ENCODE measurements at regions not wholly inside any gene's neighbourhood (a gene's known extent, or its start where the extent isn't known, plus 50 kb on each side); places are given as distances from the start of the nearest gene placed in this dataset.

DNA sequence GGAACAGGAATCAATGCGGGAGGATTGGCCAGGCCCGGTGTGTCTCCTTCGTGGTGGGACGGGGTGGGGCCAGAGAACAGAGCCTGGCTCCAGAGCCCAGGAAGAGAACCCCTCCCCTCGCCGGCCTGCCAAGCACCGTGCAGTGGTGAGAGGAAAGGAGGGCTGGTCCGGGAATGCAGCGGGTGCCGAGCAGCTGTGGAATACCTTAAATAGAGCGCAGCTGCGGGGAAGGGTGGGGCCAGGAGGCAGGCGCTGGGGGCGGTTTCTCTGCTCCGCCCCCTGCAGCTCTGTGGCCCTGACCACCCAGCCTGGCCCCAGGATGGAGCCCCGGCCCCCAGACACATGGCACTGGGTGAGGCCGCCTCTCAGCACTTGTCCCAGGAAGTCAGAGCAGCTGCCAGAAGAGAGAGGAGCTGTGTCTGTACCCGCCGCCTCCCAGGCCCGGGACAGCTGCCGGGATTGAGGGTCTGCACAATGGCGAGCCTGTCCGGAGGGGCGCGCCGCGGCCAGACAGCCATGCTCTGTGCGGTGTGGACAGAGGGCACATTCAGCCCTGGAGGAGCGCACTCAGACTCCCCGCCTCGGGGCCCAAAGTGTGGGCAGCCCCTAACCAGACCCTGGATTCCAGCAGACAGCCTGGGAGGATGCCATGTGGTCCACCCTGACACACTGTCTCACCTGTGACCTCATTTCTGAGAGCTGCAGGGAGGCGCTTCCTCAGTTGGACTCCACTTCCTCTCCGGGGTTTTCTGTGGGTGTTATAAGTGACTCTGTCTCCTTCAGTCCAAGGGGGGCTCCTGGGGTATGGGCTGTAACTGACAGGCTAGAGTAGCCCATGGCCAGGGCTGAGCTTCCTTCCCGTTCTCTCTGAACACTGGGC, 268.8 kb downstream of the SEC14L1 start:
- peaks cover 92% of the 10 kb centered on the region for H3K79me2 ChIP-seq (ENCODE audit: control insufficient read depth, insufficient read depth, low read length)

GRCh38 chr17:77410470-77410869, 269.7 kb downstream of the SEC14L1 start:
- Histone ChIP-seq H3K4me2 (ENCODE audit: extremely low read depth, insufficient read depth, low read length) (no peak overlapping the region), H3K4me1 (ENCODE audit: control insufficient read depth, extremely low read depth, insufficient read depth, low read length) (peaks cover 37% of the 10 kb centered on the region), H3K9me3 (ENCODE audit: control insufficient read depth, insufficient read depth, low read depth, low read length) (no peaks in the 10 kb centered on the region), H3K27me3 (ENCODE audit: control insufficient read depth, insufficient read depth, low read length) (no peaks in the 10 kb centered on the region), H3K36me3 (ENCODE audit: control insufficient read depth, insufficient read depth, low read length) (peaks cover 7% of the 10 kb centered on the region), H4K20me1 (ENCODE audit: control insufficient read depth, extremely low read depth, insufficient read depth, low read length) (no peaks in the 10 kb centered on the region), H3K4me3 (replicated peaks in 1 of 4; ENCODE audit: control extremely low read depth in 1 of 4, insufficient read depth in 1 of 4, low read depth in 3 of 4, low read length in 4 of 4) (no peak overlapping the region), H3K27ac (ENCODE audit: insufficient read depth, low read length) (peak overlapping the region; percentile 52), H3K9ac (ENCODE audit: insufficient read depth, low read length) (no peak overlapping the region), H3K79me2 (ENCODE audit: control insufficient read depth, insufficient read depth, low read length) (peaks cover 90% of the 10 kb centered on the region), H2AFZ (ENCODE audit: low read length) (no peak overlapping the region)
- DNase-seq (ENCODE audit: low read depth in 2 of 2): no peak
- TF ChIP-seq, protein P1, sequence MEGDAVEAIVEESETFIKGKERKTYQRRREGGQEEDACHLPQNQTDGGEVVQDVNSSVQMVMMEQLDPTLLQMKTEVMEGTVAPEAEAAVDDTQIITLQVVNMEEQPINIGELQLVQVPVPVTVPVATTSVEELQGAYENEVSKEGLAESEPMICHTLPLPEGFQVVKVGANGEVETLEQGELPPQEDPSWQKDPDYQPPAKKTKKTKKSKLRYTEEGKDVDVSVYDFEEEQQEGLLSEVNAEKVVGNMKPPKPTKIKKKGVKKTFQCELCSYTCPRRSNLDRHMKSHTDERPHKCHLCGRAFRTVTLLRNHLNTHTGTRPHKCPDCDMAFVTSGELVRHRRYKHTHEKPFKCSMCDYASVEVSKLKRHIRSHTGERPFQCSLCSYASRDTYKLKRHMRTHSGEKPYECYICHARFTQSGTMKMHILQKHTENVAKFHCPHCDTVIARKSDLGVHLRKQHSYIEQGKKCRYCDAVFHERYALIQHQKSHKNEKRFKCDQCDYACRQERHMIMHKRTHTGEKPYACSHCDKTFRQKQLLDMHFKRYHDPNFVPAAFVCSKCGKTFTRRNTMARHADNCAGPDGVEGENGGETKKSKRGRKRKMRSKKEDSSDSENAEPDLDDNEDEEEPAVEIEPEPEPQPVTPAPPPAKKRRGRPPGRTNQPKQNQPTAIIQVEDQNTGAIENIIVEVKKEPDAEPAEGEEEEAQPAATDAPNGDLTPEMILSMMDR (conservative IDR thresholded peaks at IDR 0.05 in 1 of 2, IDR thresholded peaks at IDR 0.05 in 1 of 2; ENCODE audit: low read depth in 1 of 2, low read length in 2 of 2): no peak
- no peak for TF ChIP-seq EZH2 (IDR thresholded peaks at IDR 0.05; ENCODE audit: low read length, missing control alignments)

More for the DNA sequence above, 268.8 kb downstream of the SEC14L1 start:
- Histone ChIP-seq H3K9me3 (ENCODE audit: control insufficient read depth, insufficient read depth, low read depth, low read length) (no peaks in the 10 kb centered on the region), H4K20me1 (ENCODE audit: control insufficient read depth, extremely low read depth, insufficient read depth, low read length) (no peaks in the 10 kb centered on the region), H3K36me3 (ENCODE audit: control insufficient read depth, insufficient read depth, low read length) (peaks cover 13% of the 10 kb centered on the region), H3K4me3 (replicated peaks in 1 of 4; ENCODE audit: control extremely low read depth in 1 of 4, insufficient read depth in 1 of 4, low read depth in 3 of 4, low read length in 4 of 4) (no peak overlapping the region), H3K4me1 (ENCODE audit: control insufficient read depth, extremely low read depth, insufficient read depth, low read length) (peaks cover 46% of the 10 kb centered on the region), H3K4me2 (ENCODE audit: extremely low read depth, insufficient read depth, low read length) (peak overlapping the region; percentile 32), H3K27ac (ENCODE audit: insufficient read depth, low read length) (peak overlapping the region; percentile 52), H3K27me3 (ENCODE audit: control insufficient read depth, insufficient read depth, low read length) (no peaks in the 10 kb centered on the region), H2AFZ (ENCODE audit: low read length) (no peak overlapping the region), H3K9ac (ENCODE audit: insufficient read depth, low read length) (peak overlapping the region; percentile 0)
- peak; percentile 83 to 92 for DNase-seq (ENCODE audit: low read depth in 2 of 2)
- TF ChIP-seq EZH2 (IDR thresholded peaks at IDR 0.05; ENCODE audit: low read length, missing control alignments): no peak
- TF ChIP-seq, protein P1 (conservative IDR thresholded peaks at IDR 0.05 in 1 of 2, IDR thresholded peaks at IDR 0.05 in 1 of 2; ENCODE audit: low read depth in 1 of 2, low read length in 2 of 2): no peak

DNA sequence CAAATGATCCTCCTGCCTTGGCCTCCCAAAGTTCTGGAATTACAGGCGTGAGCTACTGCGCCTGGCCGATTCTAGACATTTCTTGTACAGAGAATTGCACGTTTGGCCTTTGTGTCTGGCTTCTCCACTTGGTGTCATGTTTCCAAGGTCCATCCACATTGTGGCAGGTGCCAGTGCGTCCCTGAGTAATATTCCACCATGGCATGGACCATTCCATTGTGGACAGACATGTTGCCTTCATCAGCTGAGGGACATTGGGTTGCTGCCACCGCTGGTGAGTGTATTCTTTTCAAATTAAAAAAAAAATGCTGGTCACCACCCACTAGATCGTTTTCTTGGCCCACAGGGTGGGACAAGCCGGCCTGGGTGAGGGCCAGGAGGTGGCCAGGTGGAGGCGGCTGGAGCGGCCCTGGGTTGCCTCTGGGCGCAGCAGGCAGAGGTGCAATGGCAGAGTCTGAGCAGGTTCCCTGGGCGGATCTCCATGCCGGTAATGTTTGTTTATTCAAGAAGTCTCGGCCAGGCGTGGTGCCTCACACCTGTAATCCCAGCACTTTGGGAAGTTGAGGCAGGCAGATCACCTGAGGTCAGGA, 274.1 kb downstream of the SEC14L1 start:
- DNase-seq (ENCODE audit: low read depth in 2 of 2): no peak
- Histone ChIP-seq H3K4me3 (replicated peaks in 1 of 4; ENCODE audit: control extremely low read depth in 1 of 4, insufficient read depth in 1 of 4, low read depth in 3 of 4, low read length in 4 of 4) (no peak overlapping the region), H3K4me2 (ENCODE audit: extremely low read depth, insufficient read depth, low read length) (no peak overlapping the region), H2AFZ (ENCODE audit: low read length) (no peak overlapping the region), H4K20me1 (ENCODE audit: control insufficient read depth, extremely low read depth, insufficient read depth, low read length) (no peaks in the 10 kb centered on the region), H3K79me2 (ENCODE audit: control insufficient read depth, insufficient read depth, low read length) (peaks cover 90% of the 10 kb centered on the region), H3K4me1 (ENCODE audit: control insufficient read depth, extremely low read depth, insufficient read depth, low read length) (peaks cover 26% of the 10 kb centered on the region), H3K36me3 (ENCODE audit: control insufficient read depth, insufficient read depth, low read length) (peaks cover 6% of the 10 kb centered on the region), H3K9me3 (ENCODE audit: control insufficient read depth, insufficient read depth, low read depth, low read length) (no peaks in the 10 kb centered on the region), H3K27ac (ENCODE audit: insufficient read depth, low read length) (no peak overlapping the region), H3K9ac (ENCODE audit: insufficient read depth, low read length) (no peak overlapping the region), H3K27me3 (ENCODE audit: control insufficient read depth, insufficient read depth, low read length) (no peaks in the 10 kb centered on the region)
- TF ChIP-seq EZH2 (IDR thresholded peaks at IDR 0.05; ENCODE audit: low read length, missing control alignments): no peak
- TF ChIP-seq, protein P1 (conservative IDR thresholded peaks at IDR 0.05 in 1 of 2, IDR thresholded peaks at IDR 0.05 in 1 of 2; ENCODE audit: low read depth in 1 of 2, low read length in 2 of 2): no peak
